IPS DF 6.9 (cell line): ENCODE measurements at regions not wholly inside any gene's neighbourhood (a gene's known extent, or its start where the extent isn't known, plus 50 kb on each side); places are given as distances from the start of the nearest gene placed in this dataset.

Experiments
- DNase-seq: peaks from one replicate; pipeline ENCODE4 v3.0.0-alpha.2; 2013; ENCODE audit warnings: low read depth, low spot score
- H3K27ac ChIP-seq: one replicate; pipeline ENCODE4 v1.5.1; 2013; ENCODE audit warnings: low read length, control low read depth
- H3K27me3 ChIP-seq: 2 replicates; pipeline ENCODE4 v1.6.1; 2013; ENCODE audit warnings: mild to moderate bottlenecking, low read length; ENCODE audit not compliant: control insufficient read depth, insufficient read depth
- H3K36me3 ChIP-seq: 2 replicates; pipeline ENCODE4 v1.6.1; 2013; ENCODE audit warnings: low read length; ENCODE audit not compliant: control insufficient read depth, insufficient read depth
- H3K4me1 ChIP-seq: 2 replicates; pipeline ENCODE4 v1.6.1; 2013; ENCODE audit warnings: low read length; ENCODE audit not compliant: control insufficient read depth, insufficient read depth
- H3K4me3 ChIP-seq: 2 replicates; pipeline ENCODE4 v1.5.1; 2013; ENCODE audit warnings: mild to moderate bottlenecking, low read length
- H3K9me3 ChIP-seq: 2 replicates; pipeline ENCODE4 v1.6.1; 2013; ENCODE audit warnings: low read length, inconsistent platforms; ENCODE audit not compliant: control insufficient read depth, insufficient read depth
- WGBS: extraction: QIAGEN DNeasy Blood & Tissue Kit; methylation state at CpG from one replicate; pipeline ENCODE4 v1.1.7; 2013; ENCODE audit warnings: mixed read lengths, missing lambda C conversion rate; ENCODE audit not compliant: insufficient read length, insufficient coverage; 5-methylcytosine and 5-hydroxymethylcytosine counted together

GRCh38 chr6:72533606-72534005, 88.3 kb upstream of the KCNQ5 start:
- Histone ChIP-seq H3K36me3 (no peaks in the 10 kb centered on the region), H3K4me3 (no peak overlapping the region), H3K4me1 (no peaks in the 10 kb centered on the region), H3K27me3 (no peaks in the 10 kb centered on the region), H3K27ac (no peak overlapping the region), H3K9me3 (no peaks in the 10 kb centered on the region)
- DNase-seq = no peak

- H3K27me3 ChIP-seq = no peaks in the 10 kb centered on the region
- no peak overlapping the region for H3K27ac ChIP-seq
- DNase-seq = no peak
- no peaks in the 10 kb centered on the region for H3K4me1 ChIP-seq
- H3K4me3 ChIP-seq = no peak overlapping the region
- no peaks in the 10 kb centered on the region for H3K36me3 ChIP-seq
- H3K9me3 ChIP-seq = no peaks in the 10 kb centered on the region
Measured at GRCh38 chr6:72534236-72534635, 87.6 kb upstream of the KCNQ5 start.

DNA sequence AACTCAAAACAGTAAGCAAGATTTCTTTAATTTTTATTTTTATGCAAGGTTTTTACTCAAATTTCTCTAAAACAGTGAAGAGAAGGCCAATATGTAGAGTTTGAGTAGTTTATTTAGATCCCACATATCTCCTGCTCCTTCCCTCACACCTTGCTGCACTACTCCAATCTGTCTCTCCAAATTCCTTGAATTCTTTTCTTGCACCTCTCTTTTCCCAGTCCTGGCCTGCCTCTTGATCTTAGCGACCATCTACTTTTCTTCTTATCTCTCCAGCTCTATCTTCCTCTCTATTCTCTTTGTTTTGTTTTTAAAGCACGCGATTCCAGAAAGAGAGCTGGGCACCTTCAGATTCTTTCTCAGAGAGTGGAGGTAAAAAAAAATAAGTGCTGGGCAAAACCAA, 86.7 kb upstream of the KCNQ5 start:
- no peaks in the 10 kb centered on the region for H3K9me3 ChIP-seq
- WGBS = no CpG with 5 or more reads among the region's 3 CpGs
- no peak for DNase-seq

GRCh38 chr6:72547020-72547419, 74.8 kb upstream of the KCNQ5 start:
- Histone ChIP-seq H3K4me3 (no peak overlapping the region), H3K27me3 (no peaks in the 10 kb centered on the region), H3K27ac (no peak overlapping the region), H3K36me3 (no peaks in the 10 kb centered on the region), H3K9me3 (no peaks in the 10 kb centered on the region), H3K4me1 (no peaks in the 10 kb centered on the region)
- no CpG with 5 or more reads among the region's 3 CpGs for WGBS
- DNase-seq = no peak

More for the DNA sequence above, 86.7 kb upstream of the KCNQ5 start:
- Histone ChIP-seq H3K36me3 (no peaks in the 10 kb centered on the region), H3K27me3 (no peaks in the 10 kb centered on the region), H3K4me3 (no peak overlapping the region), H3K4me1 (no peaks in the 10 kb centered on the region), H3K27ac (no peak overlapping the region)

GRCh38 chr6:72551470-72551869, 70.4 kb upstream of the KCNQ5 start:
- Histone ChIP-seq H3K4me3 (no peak overlapping the region), H3K9me3 (no peaks in the 10 kb centered on the region), H3K27ac (no peak overlapping the region), H3K36me3 (no peaks in the 10 kb centered on the region), H3K27me3 (no peaks in the 10 kb centered on the region), H3K4me1 (peaks cover 7% of the 10 kb centered on the region)
- DNase-seq = no peak
- WGBS = no CpG with 5 or more reads among the region's 3 CpGs

DNA sequence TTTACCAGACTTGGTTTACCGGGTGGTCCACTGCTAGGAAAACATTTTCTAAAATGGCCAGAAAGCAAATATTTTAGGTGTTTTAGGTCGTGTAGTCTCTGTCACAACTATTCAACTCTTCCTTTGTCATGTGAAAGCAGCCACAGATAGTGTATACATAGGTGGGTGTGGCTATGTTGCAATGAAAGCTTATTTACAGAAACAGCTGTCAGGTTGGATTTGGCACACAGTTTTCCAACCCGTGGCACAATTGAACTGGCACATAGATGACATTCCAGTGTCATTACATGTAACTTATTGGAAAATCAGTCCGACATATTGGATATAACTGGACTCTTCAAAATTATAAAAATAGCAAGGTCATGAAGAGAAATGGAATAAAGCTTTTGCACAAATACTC, 68.9 kb upstream of the KCNQ5 start:
- Histone ChIP-seq H3K4me3 (no peak overlapping the region), H3K27ac (no peak overlapping the region), H3K9me3 (no peaks in the 10 kb centered on the region), H3K27me3 (no peaks in the 10 kb centered on the region), H3K4me1 (peaks cover 7% of the 10 kb centered on the region), H3K36me3 (no peaks in the 10 kb centered on the region)
- no peak for DNase-seq
- WGBS = no CpG with 5 or more reads among the region's 4 CpGs

DNA sequence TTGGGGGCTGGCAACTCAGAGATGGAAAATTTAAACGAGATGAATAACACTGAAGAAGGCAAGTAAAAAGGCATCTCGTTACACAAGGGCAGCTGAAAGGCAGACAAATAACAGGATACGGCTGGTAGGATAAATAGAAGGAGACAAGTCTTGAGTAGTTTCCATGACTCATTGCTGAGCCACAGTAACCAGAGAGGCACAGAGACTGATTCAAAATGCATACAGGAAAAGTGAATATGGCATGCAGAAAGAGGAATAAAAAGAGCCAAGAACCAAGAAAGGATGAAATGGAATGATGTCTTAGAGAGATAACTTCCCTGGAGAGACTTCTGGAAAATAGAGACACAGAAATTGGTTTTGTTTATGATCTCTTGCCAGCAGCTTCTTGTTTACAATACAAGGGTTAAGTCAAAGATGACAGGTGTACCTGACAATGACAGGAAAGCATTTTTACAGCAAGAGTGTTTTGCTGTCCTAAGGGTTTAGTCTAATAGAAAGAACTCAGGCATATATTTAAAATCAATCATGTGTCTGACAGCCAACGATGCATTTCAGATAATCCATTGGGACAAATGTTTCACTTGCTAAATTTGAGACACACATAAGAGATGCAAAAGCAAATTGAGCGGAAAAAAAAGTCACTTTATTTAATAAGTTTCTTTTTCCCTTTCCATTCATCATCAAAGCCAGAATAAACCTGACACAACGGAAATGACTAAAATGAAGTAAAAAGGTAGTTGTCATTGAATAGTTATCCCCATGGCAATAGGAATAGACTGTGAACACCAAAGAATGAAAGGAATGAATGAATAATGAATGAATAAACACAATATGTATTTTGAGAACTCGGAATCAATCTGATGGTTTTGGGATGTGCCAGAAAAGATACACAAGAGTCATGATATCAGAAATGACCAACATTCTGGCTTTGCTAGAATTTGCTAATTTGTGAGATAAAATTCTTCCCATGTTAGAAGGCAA, 68.0 kb upstream of the KCNQ5 start:
- Histone ChIP-seq H3K27me3 (no peaks in the 10 kb centered on the region), H3K36me3 (no peaks in the 10 kb centered on the region), H3K4me1 (peaks cover 7% of the 10 kb centered on the region), H3K4me3 (no peak overlapping the region), H3K9me3 (no peaks in the 10 kb centered on the region), H3K27ac (no peak overlapping the region)
- WGBS = 100% methylated on average over 1 of the region's 7 CpGs
- no peak for DNase-seq

DNA sequence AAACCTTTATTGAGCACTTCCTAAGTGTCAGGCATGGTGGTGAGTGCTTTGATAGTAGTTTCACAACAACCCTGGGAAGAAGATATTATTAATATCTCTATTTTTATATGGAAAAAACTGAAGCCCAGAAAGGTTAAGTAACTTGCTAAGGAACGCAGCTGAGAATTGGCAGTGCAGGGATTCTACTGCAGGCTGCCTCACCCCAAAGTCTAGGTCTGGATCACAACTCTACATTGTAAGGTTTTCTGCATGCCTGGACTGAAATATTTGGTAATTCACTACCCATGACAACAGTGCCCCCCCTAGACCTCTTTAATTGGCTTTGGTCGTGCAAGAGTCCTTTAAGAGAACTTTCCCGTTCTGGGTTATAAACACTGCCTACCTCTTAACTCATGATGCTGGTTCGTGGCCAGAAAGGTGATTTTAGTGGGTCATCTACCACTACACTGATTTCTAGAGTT, 67.1 kb upstream of the KCNQ5 start:
- H3K4me1 ChIP-seq = peaks cover 7% of the 10 kb centered on the region
- H3K36me3 ChIP-seq = no peaks in the 10 kb centered on the region
- H3K27ac ChIP-seq = no peak overlapping the region
- H3K4me3 ChIP-seq = no peak overlapping the region
- no peaks in the 10 kb centered on the region for H3K27me3 ChIP-seq
- no peaks in the 10 kb centered on the region for H3K9me3 ChIP-seq
- DNase-seq = no peak
- WGBS = no CpG with 5 or more reads among the region's 4 CpGs

- Histone ChIP-seq H3K36me3 (no peaks in the 10 kb centered on the region), H3K9me3 (no peaks in the 10 kb centered on the region), H3K27me3 (no peaks in the 10 kb centered on the region), H3K4me3 (no peak overlapping the region), H3K4me1 (peaks cover 4% of the 10 kb centered on the region; the same call in 1 of the 2 replicates), H3K27ac (no peak overlapping the region)
- no peak for DNase-seq
Measured at GRCh38 chr6:72559067-72559466, 62.8 kb upstream of the KCNQ5 start.

DNA sequence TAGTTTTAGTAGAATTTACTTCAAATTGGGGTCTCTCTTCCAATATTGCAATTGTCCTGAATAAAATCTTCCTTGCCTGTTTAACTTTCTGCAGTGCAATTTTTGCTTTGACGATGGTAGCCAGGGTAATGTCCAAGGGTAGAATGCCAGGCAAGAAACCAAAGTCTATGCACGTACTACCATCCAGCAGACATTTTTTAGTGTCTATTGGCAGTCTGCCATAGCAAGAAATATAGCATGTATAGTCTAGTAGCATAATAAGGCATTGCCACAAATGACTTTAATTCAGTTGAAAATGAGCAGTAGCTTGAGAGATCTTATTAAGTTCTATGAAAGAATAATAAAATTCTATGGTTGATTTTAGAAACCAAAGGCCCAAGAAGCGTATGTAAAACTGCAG, 62.3 kb upstream of the KCNQ5 start:
- H3K36me3 ChIP-seq = no peaks in the 10 kb centered on the region
- peaks cover 4% of the 10 kb centered on the region; the same call in 1 of the 2 replicates for H3K4me1 ChIP-seq
- no peak overlapping the region for H3K4me3 ChIP-seq
- no peaks in the 10 kb centered on the region for H3K27me3 ChIP-seq
- H3K27ac ChIP-seq = no peak overlapping the region
- H3K9me3 ChIP-seq = no peaks in the 10 kb centered on the region
- no peak for DNase-seq
- no CpG with 5 or more reads among the region's 3 CpGs for WGBS
